Endothelial cell of umbilical vein (primary cell): ENCODE measurements at regions not wholly inside any gene's neighbourhood (a gene's known extent, or its start where the extent isn't known, plus 50 kb on each side); places are given as distances from the start of the nearest gene placed in this dataset.

ENCODE experiments used
- BruUV-seq: library from RNA; stranded (reverse); fragments of 400-500 nt; replicated peaks from 2 replicates; lab custom pipeline; 2021; lab: Mats Ljungman, UMichigan
- CTCF ChIA-PET: fragments of 300-600, 350-600 bp; sonication (Branson Sonifier 250); formaldehyde crosslinking; loops from one replicate; lab custom pipeline; 2021; ENCODE audit warnings: antibody characterized with exemption, inconsistent platforms; lab: Charles Lee
- POLR2A ChIA-PET: fragments of 300-600, 350-600 bp; sonication (Branson Sonifier 250); formaldehyde crosslinking; loops from one replicate; lab custom pipeline; 2021; ENCODE audit warnings: antibody characterized with exemption, inconsistent platforms; lab: Charles Lee
- DNase-seq: peaks from one replicate; pipeline ENCODE4 v3.0.0-alpha.2; 2011; ENCODE audit warnings: low read depth, low spot score
- FAIRE-seq: peaks from 2 replicates; lab custom pipeline; 2011; peaks lifted over from hg19 to GRCh38; lab: Jason Lieb, UNC
- H2AFZ ChIP-seq: 2 replicates; pipeline ENCODE4 v1.6.0; 2012; ENCODE audit warnings: low read depth, low read length, control low read depth, inconsistent platforms
- H3K27ac ChIP-seq: 2 replicates; pipeline ENCODE4 v1.5.1; 2011; ENCODE audit warnings: low read depth, mild to moderate bottlenecking, control low read depth, low read length, moderate library complexity; ENCODE audit not compliant: insufficient read depth
- H3K27me3 ChIP-seq, 2 experiments: 2 replicates each; pipeline versions ENCODE4 v1.6.0 to v1.6.1; 2011; ENCODE audit warnings: low read length in 2 of 2, mixed read lengths in 1 of 2; ENCODE audit not compliant: control insufficient read depth in 2 of 2, insufficient read depth in 2 of 2
- H3K36me3 ChIP-seq, 2 experiments: 2 replicates in 1 of 2; 3 replicates in 1 of 2; pipeline ENCODE4 v1.5.1; 2011; ENCODE audit warnings: low read length in 2 of 2, mild to moderate bottlenecking in 1 of 2, moderate library complexity in 1 of 2; ENCODE audit not compliant: control insufficient read depth in 2 of 2, insufficient read depth in 2 of 2; ENCODE audit errors: extremely low read depth in 1 of 2
- H3K4me1 ChIP-seq: 3 replicates; pipeline ENCODE4 v1.5.1; 2011; ENCODE audit warnings: mild to moderate bottlenecking, low read length; ENCODE audit not compliant: control insufficient read depth, insufficient read depth; ENCODE audit errors: extremely low read depth
- H3K4me2 ChIP-seq: 2 replicates; pipeline ENCODE4 v1.6.1; 2011; ENCODE audit warnings: low read length, control low read depth, mixed read lengths; ENCODE audit not compliant: insufficient read depth
- H3K4me3 ChIP-seq, 3 experiments: fragments of 200-600 bp in 1 of 3; sonication (generic), shearing (Covaris generic) in 1 of 3; replicated peaks in 1 of 3; 2 replicates each; pipeline ENCODE4 v1.5.1; 2011 to 2016; ENCODE audit warnings: control low read depth in 3 of 3, low read length in 3 of 3, mild to moderate bottlenecking in 2 of 3, inconsistent platforms in 1 of 3, low read depth in 1 of 3, moderate library complexity in 1 of 3; ENCODE audit not compliant: insufficient read depth in 1 of 3
- H3K79me2 ChIP-seq: 2 replicates; pipeline ENCODE4 v1.6.0; 2012; ENCODE audit warnings: low read length, inconsistent platforms; ENCODE audit not compliant: control insufficient read depth, insufficient read depth
- H3K9ac ChIP-seq: replicated peaks from 2 replicates; pipeline ENCODE3; 2011; ENCODE audit warnings: low read length, control low read depth; ENCODE audit not compliant: insufficient read depth; ENCODE audit errors: extremely low read depth
- H3K9me1 ChIP-seq: replicated peaks from 3 replicates; pipeline ENCODE4 v1.6.0; 2011; ENCODE audit warnings: mild to moderate bottlenecking, low read length; ENCODE audit not compliant: control insufficient read depth, insufficient read depth; ENCODE audit errors: extremely low read depth
- H3K9me3 ChIP-seq: replicated peaks from 2 replicates; pipeline ENCODE4 v1.5.1; 2012; ENCODE audit warnings: low read length, inconsistent platforms; ENCODE audit not compliant: control insufficient read depth, insufficient read depth
- H4K20me1 ChIP-seq: replicated peaks from 2 replicates; pipeline ENCODE3; 2011; ENCODE audit warnings: mild to moderate bottlenecking, low read length; ENCODE audit not compliant: control insufficient read depth, insufficient read depth; ENCODE audit errors: extremely low read depth
- CTCF ChIP-seq, 2 donors: IDR thresholded peaks; 1 replicate in 1 of 2; 2 replicates in 1 of 2; pipeline ENCODE4 v1.5.1; 2011; ENCODE audit warnings: low read length in 2 of 2, mild to moderate bottlenecking in 2 of 2, moderate library complexity in 2 of 2, control low read depth in 1 of 2, inconsistent platforms in 1 of 2, low read depth in 1 of 2; ENCODE audit not compliant: insufficient read depth in 1 of 2; ENCODE audit errors: extremely low read depth in 1 of 2
- EZH2 ChIP-seq: IDR thresholded peaks from 2 replicates; pipeline ENCODE4 v1.6.1; 2012; ENCODE audit warnings: borderline replicate concordance, low read depth, mild to moderate bottlenecking, moderate library complexity, low read length, inconsistent platforms; ENCODE audit not compliant: severe bottlenecking
- FOS ChIP-seq: IDR thresholded peaks from 2 replicates; pipeline ENCODE4 v1.6.1; 2011; ENCODE audit warnings: mild to moderate bottlenecking, low read length, moderate library complexity, borderline replicate concordance; ENCODE audit not compliant: insufficient read depth
- GATA2 ChIP-seq: IDR thresholded peaks from 2 replicates; pipeline ENCODE4 v1.7.0; 2011; ENCODE audit warnings: low read depth, mild to moderate bottlenecking, moderate library complexity, mixed read lengths, low read length; ENCODE audit not compliant: insufficient read length, insufficient read depth
- JUN ChIP-seq: IDR thresholded peaks from 2 replicates; pipeline ENCODE4 v1.6.1; 2011; ENCODE audit warnings: borderline replicate concordance, low read depth; ENCODE audit not compliant: insufficient read length, insufficient read depth
- MYC ChIP-seq: IDR thresholded peaks from one replicate; pipeline ENCODE4 v1.6.1; 2011; ENCODE audit warnings: mild to moderate bottlenecking, low read depth, low read length
- POLR2A ChIP-seq: IDR thresholded peaks from 2 replicates; pipeline ENCODE4 v1.6.1; 2012; ENCODE audit warnings: low read depth, mild to moderate bottlenecking, control low read depth, low read length
- POLR2AphosphoS5 ChIP-seq: IDR thresholded peaks from 2 replicates; pipeline ENCODE4 v1.6.1; 2012; ENCODE audit warnings: low read depth, mild to moderate bottlenecking, control low read depth, low read length, moderate library complexity; ENCODE audit not compliant: insufficient read depth
- dilution Hi-C: fragments of 300-500 bp; cut with MboI; formaldehyde crosslinking; loops from one replicate; pipeline ENCODE4 v1.15.0; 2019; ENCODE audit warnings: low sequenced_read_pairs; ENCODE audit not compliant: extremely low pct_ligation_motif_present
- intact Hi-C: fragments of 100-400 bp; cut with micrococcal nuclease; formaldehyde crosslinking; loops from one replicate; pipeline ENCODE4 v1.10.0; 2022
- TF ChIP-seq, protein P1 (sequence below): IDR thresholded peaks from 2 replicates; pipeline ENCODE4 v1.6.1; 2011; ENCODE audit not compliant: insufficient read depth, insufficient read length

- H3K9me1 ChIP-seq, result no peaks in the 10 kb centered on the region
- TF ChIP-seq JUN (no peak), CTCF (IDR thresholded peaks at IDR 0.05; ENCODE audit: extremely low read depth in 1 of 2, insufficient read depth in 1 of 2, low read depth in 1 of 2, low read length in 2 of 2) (no peak), MYC (no peak), POLR2AphosphoS5 (no peak), POLR2A (no peak), FOS (no peak), EZH2 (no peak), GATA2 (no peak)
- TF ChIP-seq, protein P1, sequence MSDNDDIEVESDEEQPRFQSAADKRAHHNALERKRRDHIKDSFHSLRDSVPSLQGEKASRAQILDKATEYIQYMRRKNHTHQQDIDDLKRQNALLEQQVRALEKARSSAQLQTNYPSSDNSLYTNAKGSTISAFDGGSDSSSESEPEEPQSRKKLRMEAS, result no peak
- no peak overlapping the region for H3K4me3 ChIP-seq
- no peaks in the 10 kb centered on the region for H3K9me3 ChIP-seq
- BruUV-seq, result no TSS peak
- H3K27ac ChIP-seq, result no peak overlapping the region
- no peak overlapping the region for H3K4me2 ChIP-seq
- ChIA-PET CTCF (no interaction called here), POLR2A (no interaction called here)
- DNase-seq, result no peak
- dilution Hi-C loops (no loop called here), intact Hi-C loops (no loop called here)
- no peak overlapping the region for H3K9ac ChIP-seq
- no peaks in the 10 kb centered on the region for H3K4me1 ChIP-seq
- no peak for FAIRE-seq
- H3K27me3 ChIP-seq, result no peaks in the 10 kb centered on the region
- no peaks in the 10 kb centered on the region for H3K36me3 ChIP-seq
- no peaks in the 10 kb centered on the region for H3K79me2 ChIP-seq
- H4K20me1 ChIP-seq, result no peaks in the 10 kb centered on the region
- H2AFZ ChIP-seq, result no peak overlapping the region
Observed at GRCh38 chr9:23153058-23153457, 673.0 kb downstream of the ELAVL2 start.
